ENCODE measurements at regions not wholly inside any gene's neighbourhood (a gene's known extent, or its start where the extent isn't known, plus 50 kb on each side); places are given as distances from the start of the nearest gene placed in this dataset.

DNA sequence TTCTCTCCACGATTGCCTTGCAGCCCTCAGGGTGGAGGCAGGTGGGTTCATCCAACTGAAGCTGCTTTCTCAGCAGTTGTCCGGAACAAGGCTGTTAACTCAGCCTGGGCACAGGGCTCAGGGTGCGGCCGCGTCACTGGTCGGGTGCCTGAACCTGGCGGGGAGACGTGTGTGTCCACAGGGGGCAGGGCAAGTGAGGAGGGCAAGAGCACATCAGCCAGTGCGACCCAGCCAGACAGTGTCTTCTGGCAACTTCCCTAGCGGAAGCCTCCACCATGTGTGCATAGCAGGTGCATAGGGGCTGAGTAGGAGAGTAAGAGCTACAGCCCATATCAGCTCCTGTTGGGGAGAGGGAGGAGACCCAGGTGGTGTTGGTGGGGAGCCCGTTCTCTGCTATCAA is 150.4 kb upstream of the THRB start:
- Mint-ChIP-seq H3K27me3 (ENCODE audit: unreplicated experiment) (no peaks in the 10 kb centered on the region), H3K9me3 (ENCODE audit: low read depth, unreplicated experiment) (no peaks in the 10 kb centered on the region), H3K36me3 (ENCODE audit: insufficient read depth, unreplicated experiment) (no peaks in the 10 kb centered on the region), H3K4me1 (ENCODE audit: low read depth, unreplicated experiment) (peaks cover 12% of the 10 kb centered on the region), H3K4me3 (ENCODE audit: low read depth, unreplicated experiment) (no peak overlapping the region), H3K27ac (ENCODE audit: unreplicated experiment) (no peak overlapping the region)
- no peak for DNase-seq
- intact Hi-C loops (cut with micrococcal nuclease; ENCODE audit: unreplicated experiment): loop anchor here (10.0 kb wide), 1 partner anchor 280 kb away; no protein-coding TSS in a partner anchor
- TF ChIP-seq CTCF (IDR thresholded peaks at IDR 0.05; ENCODE audit: unreplicated experiment): no peak
- no TSS peak for BruUV-seq (replicated peaks)
- CTCF ChIA-PET: no interaction called here

DNA sequence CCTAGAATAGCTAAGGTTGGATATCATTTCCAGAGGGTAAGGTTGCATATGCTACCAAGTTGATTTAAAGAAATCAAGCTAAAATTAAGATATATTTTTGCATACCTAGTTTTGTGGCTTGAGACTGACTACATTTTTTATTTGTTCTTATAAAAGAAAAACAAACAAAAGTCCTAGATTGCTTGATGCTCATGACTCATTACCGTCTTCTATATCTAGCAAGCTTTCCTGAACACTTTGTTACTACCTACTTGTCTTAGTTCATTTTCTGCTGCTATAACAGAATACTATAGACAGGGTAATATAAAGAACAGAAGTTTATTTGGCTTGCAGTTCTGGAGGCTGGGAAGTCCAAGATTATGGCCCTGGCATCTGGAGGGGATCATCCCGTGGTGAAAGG is 152.1 kb upstream of the THRB start:
- no peak for TF ChIP-seq CTCF (IDR thresholded peaks at IDR 0.05; ENCODE audit: unreplicated experiment)
- DNase-seq: no peak
- no TSS peak for BruUV-seq (replicated peaks)
- Mint-ChIP-seq H3K27me3 (ENCODE audit: unreplicated experiment) (no peaks in the 10 kb centered on the region), H3K4me3 (ENCODE audit: low read depth, unreplicated experiment) (no peak overlapping the region), H3K27ac (ENCODE audit: unreplicated experiment) (no peak overlapping the region), H3K4me1 (ENCODE audit: low read depth, unreplicated experiment) (no peaks in the 10 kb centered on the region), H3K36me3 (ENCODE audit: insufficient read depth, unreplicated experiment) (no peaks in the 10 kb centered on the region), H3K9me3 (ENCODE audit: low read depth, unreplicated experiment) (no peaks in the 10 kb centered on the region)
- CTCF ChIA-PET: no interaction called here
- intact Hi-C loops (cut with micrococcal nuclease; ENCODE audit: unreplicated experiment): loop anchor here (10.0 kb wide), 1 partner anchor 282 kb away; no protein-coding TSS in a partner anchor

GRCh38 chr3:24648063-24648462 is 153.4 kb upstream of the THRB start:
- Mint-ChIP-seq H3K9me3 (ENCODE audit: low read depth, unreplicated experiment) (no peaks in the 10 kb centered on the region), H3K27me3 (ENCODE audit: unreplicated experiment) (no peaks in the 10 kb centered on the region), H3K4me1 (ENCODE audit: low read depth, unreplicated experiment) (no peaks in the 10 kb centered on the region), H3K36me3 (ENCODE audit: insufficient read depth, unreplicated experiment) (no peaks in the 10 kb centered on the region), H3K4me3 (ENCODE audit: low read depth, unreplicated experiment) (no peak overlapping the region), H3K27ac (ENCODE audit: unreplicated experiment) (no peak overlapping the region)
- DNase-seq: no peak
- CTCF ChIA-PET: no interaction called here
- intact Hi-C loops (cut with micrococcal nuclease; ENCODE audit: unreplicated experiment): loop anchor here (10.0 kb wide), 1 partner anchor 283 kb away; no protein-coding TSS in a partner anchor
- BruUV-seq (replicated peaks): no TSS peak
- no peak for TF ChIP-seq CTCF (IDR thresholded peaks at IDR 0.05; ENCODE audit: unreplicated experiment)

GRCh38 chr3:24650839-24651238 is 156.2 kb upstream of the THRB start:
- intact Hi-C loops (cut with micrococcal nuclease; ENCODE audit: unreplicated experiment): no loop called here
- CTCF ChIA-PET: no interaction called here
- H3K27ac Mint-ChIP-seq (ENCODE audit: unreplicated experiment): no peak overlapping the region
- TF ChIP-seq CTCF (IDR thresholded peaks at IDR 0.05; ENCODE audit: unreplicated experiment): no peak
- H3K4me1 Mint-ChIP-seq (ENCODE audit: low read depth, unreplicated experiment): no peaks in the 10 kb centered on the region
- no peak overlapping the region for H3K4me3 Mint-ChIP-seq (ENCODE audit: low read depth, unreplicated experiment)
- no peak for DNase-seq
- no peaks in the 10 kb centered on the region for H3K36me3 Mint-ChIP-seq (ENCODE audit: insufficient read depth, unreplicated experiment)
- no peaks in the 10 kb centered on the region for H3K9me3 Mint-ChIP-seq (ENCODE audit: low read depth, unreplicated experiment)
- no peaks in the 10 kb centered on the region for H3K27me3 Mint-ChIP-seq (ENCODE audit: unreplicated experiment)
- BruUV-seq (replicated peaks): no TSS peak

Data from Calu3 (cell line).